Uterus (tissue), 2 donors: ENCODE measurements at regions not wholly inside any gene's neighbourhood (a gene's known extent, or its start where the extent isn't known, plus 50 kb on each side); places are given as distances from the start of the nearest gene placed in this dataset.

Experiments used
- POLR2A ChIP-seq, 2 donors: fragments of 450-650 bp; IDR thresholded peaks; one replicate each; pipeline ENCODE4 v1.6.1; 2016; ENCODE audit warnings: antibody characterized with exemption in 2 of 2, mild to moderate bottlenecking in 1 of 2, moderate library complexity in 1 of 2
- TF ChIP-seq, protein P1 (sequence below), 4 experiments: fragments of 200-600 bp in 2 of 4; fragments of 450-650 bp in 2 of 4; sonication (generic) in 2 of 4; IDR thresholded peaks; one replicate each; pipeline ENCODE4 v1.5.1; 2016 to 2019; ENCODE audit warnings: antibody characterized with exemption in 4 of 4, mild to moderate bottlenecking in 2 of 4, moderate library complexity in 1 of 4

DNA sequence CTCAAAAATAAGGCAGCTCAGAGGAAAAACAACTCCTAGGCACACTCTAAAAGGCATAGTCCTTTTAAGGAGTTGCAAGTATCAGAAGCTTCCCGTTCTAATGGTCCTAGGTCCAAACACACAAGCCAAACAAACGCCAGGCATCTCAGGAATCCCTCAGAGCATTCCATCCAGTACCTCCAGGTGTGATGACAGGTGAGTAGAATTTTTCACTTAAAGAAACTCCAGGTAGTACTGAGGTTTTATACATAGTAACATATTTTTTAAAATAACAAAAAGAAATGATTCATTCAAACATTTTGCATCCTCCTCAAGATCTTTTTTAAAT lies 1092.3 kb downstream of the TUSC7 start:
- TF ChIP-seq, protein P1, sequence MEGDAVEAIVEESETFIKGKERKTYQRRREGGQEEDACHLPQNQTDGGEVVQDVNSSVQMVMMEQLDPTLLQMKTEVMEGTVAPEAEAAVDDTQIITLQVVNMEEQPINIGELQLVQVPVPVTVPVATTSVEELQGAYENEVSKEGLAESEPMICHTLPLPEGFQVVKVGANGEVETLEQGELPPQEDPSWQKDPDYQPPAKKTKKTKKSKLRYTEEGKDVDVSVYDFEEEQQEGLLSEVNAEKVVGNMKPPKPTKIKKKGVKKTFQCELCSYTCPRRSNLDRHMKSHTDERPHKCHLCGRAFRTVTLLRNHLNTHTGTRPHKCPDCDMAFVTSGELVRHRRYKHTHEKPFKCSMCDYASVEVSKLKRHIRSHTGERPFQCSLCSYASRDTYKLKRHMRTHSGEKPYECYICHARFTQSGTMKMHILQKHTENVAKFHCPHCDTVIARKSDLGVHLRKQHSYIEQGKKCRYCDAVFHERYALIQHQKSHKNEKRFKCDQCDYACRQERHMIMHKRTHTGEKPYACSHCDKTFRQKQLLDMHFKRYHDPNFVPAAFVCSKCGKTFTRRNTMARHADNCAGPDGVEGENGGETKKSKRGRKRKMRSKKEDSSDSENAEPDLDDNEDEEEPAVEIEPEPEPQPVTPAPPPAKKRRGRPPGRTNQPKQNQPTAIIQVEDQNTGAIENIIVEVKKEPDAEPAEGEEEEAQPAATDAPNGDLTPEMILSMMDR (IDR thresholded peaks at IDR 0.05): no peak
- TF ChIP-seq POLR2A (IDR thresholded peaks at IDR 0.05): no peak
